SK-N-SH treated with all-trans-retinoic acid at 6 μM for 48 hours (cell line): ENCODE measurements at regions not wholly inside any gene's neighbourhood (a gene's known extent, or its start where the extent isn't known, plus 50 kb on each side); places are given as distances from the start of the nearest gene placed in this dataset.

ENCODE experiments used
- ATAC-seq: fragments of 200-7000 bp; cut with Tn5 transposase; 3 replicates; pipeline ENCODE4 v1.9.1; 2020; ENCODE audit warnings: mild to moderate bottlenecking, moderate library complexity
- ARNTL ChIP-seq: fragments of 450-650 bp; formaldehyde crosslinking; IDR thresholded peaks from 2 replicates; pipeline ENCODE4 v1.5.0; 2020; ENCODE audit warnings: low read depth, mild to moderate bottlenecking, moderate library complexity, borderline replicate concordance
- BACH2 ChIP-seq: fragments of 250-450 bp; sonication (Bioruptor Pico); IDR thresholded peaks from 2 replicates; pipeline ENCODE4 v1.9.0; 2021; ENCODE audit warnings: mild to moderate bottlenecking, borderline replicate concordance
- CSDC2 ChIP-seq: fragments of 250-450 bp; sonication (Bioruptor Pico); IDR thresholded peaks from 2 replicates; pipeline ENCODE4 v1.5.0; 2020; ENCODE audit warnings: mild to moderate bottlenecking, moderate library complexity
- ESRRG ChIP-seq: fragments of 250-450 bp; sonication (Bioruptor Pico); IDR thresholded peaks from 2 replicates; pipeline ENCODE4 v1.6.1; 2021; ENCODE audit warnings: mild to moderate bottlenecking
- GLIS3 ChIP-seq: fragments of 250-450 bp; sonication (Bioruptor Pico); IDR thresholded peaks from 2 replicates; pipeline ENCODE4 v1.5.0; 2020; ENCODE audit warnings: mild to moderate bottlenecking, moderate library complexity
- ISL1 ChIP-seq: fragments of 250-450 bp; sonication (Bioruptor Pico); IDR thresholded peaks from 2 replicates; pipeline ENCODE4 v2.1.2; 2022; ENCODE audit warnings: mild to moderate bottlenecking, moderate library complexity
- OSR1 ChIP-seq: fragments of 250-450 bp; sonication (Bioruptor Pico); IDR thresholded peaks from 2 replicates; pipeline ENCODE4 v1.8.0; 2022; ENCODE audit warnings: moderate library complexity, mild to moderate bottlenecking, inconsistent platforms
- PPARA ChIP-seq: fragments of 250-450 bp; sonication (Bioruptor Pico); IDR thresholded peaks from 2 replicates; pipeline ENCODE4 v1.5.0; 2020; ENCODE audit warnings: mild to moderate bottlenecking, borderline replicate concordance
- RARB ChIP-seq: fragments of 250-450 bp; sonication (Bioruptor Pico); IDR thresholded peaks from 2 replicates; pipeline ENCODE4 v1.8.0; 2021; ENCODE audit warnings: mild to moderate bottlenecking, moderate library complexity
- SNAI2 ChIP-seq: fragments of 250-450 bp; sonication (Bioruptor Pico); IDR thresholded peaks from 2 replicates; pipeline ENCODE4 v1.5.0; 2020; ENCODE audit warnings: mild to moderate bottlenecking, moderate library complexity
- TCF4 ChIP-seq: fragments of 250-450 bp; sonication (Bioruptor Pico); IDR thresholded peaks from 2 replicates; pipeline ENCODE4 v1.8.0; 2021; ENCODE audit warnings: mild to moderate bottlenecking, moderate library complexity, borderline replicate concordance
- TOX ChIP-seq: fragments of 250-450 bp; sonication (Bioruptor Pico); IDR thresholded peaks from 2 replicates; pipeline ENCODE4 v1.8.0; 2021; ENCODE audit warnings: mild to moderate bottlenecking, moderate library complexity, borderline replicate concordance
- ZC3H10 ChIP-seq: fragments of 250-450 bp; sonication (Bioruptor Pico); IDR thresholded peaks from 2 replicates; pipeline ENCODE4 v1.5.1; 2021; ENCODE audit warnings: mild to moderate bottlenecking, moderate library complexity
- ZFP3 ChIP-seq: fragments of 250-450 bp; sonication (Bioruptor Pico); IDR thresholded peaks from 2 replicates; pipeline ENCODE4 v1.5.0; 2020; ENCODE audit warnings: mild to moderate bottlenecking, moderate library complexity
- ZFP30 ChIP-seq: fragments of 450-650 bp; formaldehyde crosslinking; IDR thresholded peaks from 2 replicates; pipeline ENCODE4 v1.5.0; 2022; ENCODE audit warnings: mild to moderate bottlenecking, moderate library complexity
- ZNF565 ChIP-seq: fragments of 450-650 bp; formaldehyde crosslinking; conservative IDR thresholded peaks from 2 replicates; pipeline ENCODE4 v1.5.0; 2020; ENCODE audit warnings: low read depth, mild to moderate bottlenecking, moderate library complexity
- ZNF8 ChIP-seq: fragments of 450-650 bp; formaldehyde crosslinking; IDR thresholded peaks from 2 replicates; pipeline ENCODE4 v1.5.0; 2020; ENCODE audit warnings: mild to moderate bottlenecking, moderate library complexity
- TF ChIP-seq, protein P1 (sequence below): fragments of 250-450 bp; sonication (Bioruptor Pico); IDR thresholded peaks from 2 replicates; pipeline ENCODE4 v1.5.1; 2020; ENCODE audit warnings: low read depth, mild to moderate bottlenecking, moderate library complexity
- TF ChIP-seq, protein P2 (sequence below): fragments of 250-450 bp; sonication (Bioruptor Pico); IDR thresholded peaks from 2 replicates; pipeline ENCODE4 v1.8.0; 2021; ENCODE audit warnings: low read depth, mild to moderate bottlenecking, moderate library complexity, borderline replicate concordance
- TF ChIP-seq, protein P3 (sequence below): fragments of 250-450 bp; sonication (Bioruptor Pico); IDR thresholded peaks from 2 replicates; pipeline ENCODE4 v1.5.0; 2020; ENCODE audit warnings: mild to moderate bottlenecking, moderate library complexity
- TF ChIP-seq, protein P4 (sequence below): fragments of 250-450 bp; sonication (Bioruptor Pico); IDR thresholded peaks from 2 replicates; pipeline ENCODE4 v1.8.0; 2020; ENCODE audit warnings: mild to moderate bottlenecking, moderate library complexity, borderline replicate concordance

DNA sequence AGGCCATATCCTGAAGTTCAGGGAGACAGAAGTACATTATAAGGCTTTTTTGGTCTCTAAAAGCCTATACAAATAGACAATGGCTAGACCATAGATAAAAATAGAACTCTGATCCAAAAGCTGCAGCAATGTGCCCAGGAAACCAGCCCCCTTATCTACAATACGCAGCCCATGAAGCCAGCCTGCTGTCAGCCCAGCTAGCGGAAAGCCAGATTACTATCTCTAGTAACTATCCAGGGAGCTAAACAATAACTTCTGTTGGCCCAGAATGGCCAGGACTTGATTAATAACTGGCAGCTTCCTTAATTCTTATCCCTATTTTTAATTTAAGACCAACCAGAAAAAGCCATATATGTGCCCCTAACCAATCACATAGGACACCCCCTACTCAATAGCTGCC, 160.4 kb upstream of the SMLR1 start (continued):
- TF ChIP-seq ESRRG: no peak
- no peak for TF ChIP-seq BACH2 (CRISPR knock-in tag)
- TF ChIP-seq PPARA (CRISPR knock-in tag): no peak
- TF ChIP-seq ZFP30 (CRISPR knock-in tag): no peak

DNA sequence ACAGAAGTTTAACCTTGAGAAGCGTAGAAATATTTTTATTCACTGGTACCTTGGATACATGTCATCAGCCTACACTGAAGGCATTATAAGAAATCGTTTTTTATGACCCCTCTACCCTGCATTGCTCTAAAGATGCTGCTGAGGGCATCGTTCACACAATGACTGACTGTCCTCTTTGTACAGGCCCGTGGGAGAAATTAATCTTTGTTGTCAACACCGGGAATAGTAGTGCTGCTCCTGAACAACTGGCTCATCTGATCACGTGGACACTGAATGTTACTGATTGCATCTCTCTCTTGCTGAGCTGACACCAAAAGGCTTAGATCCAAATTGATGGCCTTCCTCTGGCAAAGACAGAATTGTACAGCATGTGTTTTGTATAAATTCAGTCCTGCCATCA, 157.1 kb upstream of the SMLR1 start:
- peak; percentile 51 for ATAC-seq

DNA sequence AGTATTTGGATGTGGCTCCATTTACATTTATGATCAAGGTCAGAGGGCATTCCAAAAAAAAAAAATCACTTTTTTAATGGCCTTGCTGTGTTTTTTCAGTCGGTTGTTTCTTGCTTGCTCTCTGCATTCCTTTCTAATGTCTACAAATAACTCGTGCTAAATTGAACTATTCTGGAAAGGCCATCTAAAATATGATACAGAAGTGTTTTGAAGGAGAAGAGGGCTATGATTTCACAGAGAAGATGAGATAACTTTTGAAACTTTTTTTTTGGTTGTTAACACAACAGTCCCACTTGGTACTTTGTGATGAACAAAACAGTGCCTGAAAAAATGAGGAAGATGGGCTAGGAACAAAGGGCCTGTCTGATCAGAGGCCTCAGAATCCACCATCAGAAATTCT, 156.1 kb upstream of the SMLR1 start:
- ATAC-seq: no peak

More for the DNA sequence above, 157.1 kb upstream of the SMLR1 start:
- TF ChIP-seq ZNF8 (CRISPR knock-in tag): no peak
- no peak for TF ChIP-seq TOX (CRISPR knock-in tag)
- TF ChIP-seq PPARA (CRISPR knock-in tag): no peak
- no peak for TF ChIP-seq CSDC2 (CRISPR knock-in tag)
- TF ChIP-seq ISL1 (CRISPR knock-in tag): no peak
- TF ChIP-seq, protein P1, sequence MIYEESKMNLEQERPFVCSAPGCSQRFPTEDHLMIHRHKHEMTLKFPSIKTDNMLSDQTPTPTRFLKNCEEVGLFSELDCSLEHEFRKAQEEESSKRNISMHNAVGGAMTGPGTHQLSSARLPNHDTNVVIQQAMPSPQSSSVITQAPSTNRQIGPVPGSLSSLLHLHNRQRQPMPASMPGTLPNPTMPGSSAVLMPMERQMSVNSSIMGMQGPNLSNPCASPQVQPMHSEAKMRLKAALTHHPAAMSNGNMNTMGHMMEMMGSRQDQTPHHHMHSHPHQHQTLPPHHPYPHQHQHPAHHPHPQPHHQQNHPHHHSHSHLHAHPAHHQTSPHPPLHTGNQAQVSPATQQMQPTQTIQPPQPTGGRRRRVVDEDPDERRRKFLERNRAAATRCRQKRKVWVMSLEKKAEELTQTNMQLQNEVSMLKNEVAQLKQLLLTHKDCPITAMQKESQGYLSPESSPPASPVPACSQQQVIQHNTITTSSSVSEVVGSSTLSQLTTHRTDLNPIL: no peak
- TF ChIP-seq OSR1: no peak
- TF ChIP-seq GLIS3: no peak
- TF ChIP-seq ZC3H10 (CRISPR knock-in tag): no peak
- no peak for TF ChIP-seq TCF4 (CRISPR knock-in tag)
- TF ChIP-seq SNAI2: no peak
- TF ChIP-seq, protein P2, sequence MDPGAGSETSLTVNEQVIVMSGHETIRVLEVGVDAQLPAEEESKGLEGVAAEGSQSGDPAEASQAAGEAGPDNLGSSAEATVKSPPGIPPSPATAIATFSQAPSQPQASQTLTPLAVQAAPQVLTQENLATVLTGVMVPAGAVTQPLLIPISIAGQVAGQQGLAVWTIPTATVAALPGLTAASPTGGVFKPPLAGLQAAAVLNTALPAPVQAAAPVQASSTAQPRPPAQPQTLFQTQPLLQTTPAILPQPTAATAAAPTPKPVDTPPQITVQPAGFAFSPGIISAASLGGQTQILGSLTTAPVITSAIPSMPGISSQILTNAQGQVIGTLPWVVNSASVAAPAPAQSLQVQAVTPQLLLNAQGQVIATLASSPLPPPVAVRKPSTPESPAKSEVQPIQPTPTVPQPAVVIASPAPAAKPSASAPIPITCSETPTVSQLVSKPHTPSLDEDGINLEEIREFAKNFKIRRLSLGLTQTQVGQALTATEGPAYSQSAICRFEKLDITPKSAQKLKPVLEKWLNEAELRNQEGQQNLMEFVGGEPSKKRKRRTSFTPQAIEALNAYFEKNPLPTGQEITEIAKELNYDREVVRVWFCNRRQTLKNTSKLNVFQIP: no peak
- TF ChIP-seq ZNF565 (CRISPR knock-in tag): no peak
- TF ChIP-seq, protein P3, sequence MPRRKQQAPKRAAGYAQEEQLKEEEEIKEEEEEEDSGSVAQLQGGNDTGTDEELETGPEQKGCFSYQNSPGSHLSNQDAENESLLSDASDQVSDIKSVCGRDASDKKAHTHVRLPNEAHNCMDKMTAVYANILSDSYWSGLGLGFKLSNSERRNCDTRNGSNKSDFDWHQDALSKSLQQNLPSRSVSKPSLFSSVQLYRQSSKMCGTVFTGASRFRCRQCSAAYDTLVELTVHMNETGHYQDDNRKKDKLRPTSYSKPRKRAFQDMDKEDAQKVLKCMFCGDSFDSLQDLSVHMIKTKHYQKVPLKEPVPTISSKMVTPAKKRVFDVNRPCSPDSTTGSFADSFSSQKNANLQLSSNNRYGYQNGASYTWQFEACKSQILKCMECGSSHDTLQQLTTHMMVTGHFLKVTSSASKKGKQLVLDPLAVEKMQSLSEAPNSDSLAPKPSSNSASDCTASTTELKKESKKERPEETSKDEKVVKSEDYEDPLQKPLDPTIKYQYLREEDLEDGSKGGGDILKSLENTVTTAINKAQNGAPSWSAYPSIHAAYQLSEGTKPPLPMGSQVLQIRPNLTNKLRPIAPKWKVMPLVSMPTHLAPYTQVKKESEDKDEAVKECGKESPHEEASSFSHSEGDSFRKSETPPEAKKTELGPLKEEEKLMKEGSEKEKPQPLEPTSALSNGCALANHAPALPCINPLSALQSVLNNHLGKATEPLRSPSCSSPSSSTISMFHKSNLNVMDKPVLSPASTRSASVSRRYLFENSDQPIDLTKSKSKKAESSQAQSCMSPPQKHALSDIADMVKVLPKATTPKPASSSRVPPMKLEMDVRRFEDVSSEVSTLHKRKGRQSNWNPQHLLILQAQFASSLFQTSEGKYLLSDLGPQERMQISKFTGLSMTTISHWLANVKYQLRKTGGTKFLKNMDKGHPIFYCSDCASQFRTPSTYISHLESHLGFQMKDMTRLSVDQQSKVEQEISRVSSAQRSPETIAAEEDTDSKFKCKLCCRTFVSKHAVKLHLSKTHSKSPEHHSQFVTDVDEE: no peak

DNA sequence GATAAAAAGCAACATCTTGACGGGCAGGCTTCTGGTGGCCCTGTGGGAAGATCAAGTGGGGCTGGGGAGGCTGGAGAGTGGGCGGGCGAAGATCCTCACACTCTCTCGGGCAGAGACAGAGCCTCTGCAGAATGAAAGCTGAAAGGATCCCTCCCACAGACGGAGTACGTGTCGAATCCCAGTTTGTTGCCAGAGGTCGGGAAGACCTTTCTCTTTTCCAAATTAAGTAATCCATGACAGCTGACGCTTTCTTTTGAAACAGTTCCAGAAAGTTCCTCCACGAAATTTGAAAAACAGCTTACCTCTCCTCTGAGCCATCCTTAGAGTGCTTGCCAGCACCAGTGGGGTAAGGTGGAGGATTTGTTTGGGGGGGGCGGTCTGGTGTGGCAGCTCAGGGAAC, 155.6 kb upstream of the SMLR1 start:
- no peak for ATAC-seq
- TF ChIP-seq, protein P3: no peak
- no peak for TF ChIP-seq RARB (CRISPR knock-in tag)
- TF ChIP-seq CSDC2 (CRISPR knock-in tag): no peak
- no peak for TF ChIP-seq OSR1
- TF ChIP-seq TCF4 (CRISPR knock-in tag): no peak
- TF ChIP-seq ZFP30 (CRISPR knock-in tag): no peak
- no peak for TF ChIP-seq TOX (CRISPR knock-in tag)
- no peak for TF ChIP-seq GLIS3
- TF ChIP-seq, protein P4, sequence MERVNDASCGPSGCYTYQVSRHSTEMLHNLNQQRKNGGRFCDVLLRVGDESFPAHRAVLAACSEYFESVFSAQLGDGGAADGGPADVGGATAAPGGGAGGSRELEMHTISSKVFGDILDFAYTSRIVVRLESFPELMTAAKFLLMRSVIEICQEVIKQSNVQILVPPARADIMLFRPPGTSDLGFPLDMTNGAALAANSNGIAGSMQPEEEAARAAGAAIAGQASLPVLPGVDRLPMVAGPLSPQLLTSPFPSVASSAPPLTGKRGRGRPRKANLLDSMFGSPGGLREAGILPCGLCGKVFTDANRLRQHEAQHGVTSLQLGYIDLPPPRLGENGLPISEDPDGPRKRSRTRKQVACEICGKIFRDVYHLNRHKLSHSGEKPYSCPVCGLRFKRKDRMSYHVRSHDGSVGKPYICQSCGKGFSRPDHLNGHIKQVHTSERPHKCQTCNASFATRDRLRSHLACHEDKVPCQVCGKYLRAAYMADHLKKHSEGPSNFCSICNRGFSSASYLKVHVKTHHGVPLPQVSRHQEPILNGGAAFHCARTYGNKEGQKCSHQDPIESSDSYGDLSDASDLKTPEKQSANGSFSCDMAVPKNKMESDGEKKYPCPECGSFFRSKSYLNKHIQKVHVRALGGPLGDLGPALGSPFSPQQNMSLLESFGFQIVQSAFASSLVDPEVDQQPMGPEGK: no peak
- no peak for TF ChIP-seq ZNF8 (CRISPR knock-in tag)

More for the DNA sequence above, 156.1 kb upstream of the SMLR1 start:
- TF ChIP-seq OSR1 (no peak), ARNTL (CRISPR knock-in tag) (no peak), ZFP3 (CRISPR knock-in tag) (no peak), ZNF8 (CRISPR knock-in tag) (no peak), PPARA (CRISPR knock-in tag) (no peak), BACH2 (CRISPR knock-in tag) (no peak), ZFP30 (CRISPR knock-in tag) (no peak), CSDC2 (CRISPR knock-in tag) (no peak), SNAI2 (no peak)
- TF ChIP-seq, protein P1: no peak
- TF ChIP-seq, protein P2: no peak
